Medulla oblongata (tissue), 1 donor: ENCODE measurements at regions not wholly inside any gene's neighbourhood (a gene's known extent, or its start where the extent isn't known, plus 50 kb on each side); places are given as distances from the start of the nearest gene placed in this dataset.

ENCODE experiments used
- DNase-seq: peaks from one replicate; pipeline ENCODE4 v3.0.0-alpha.2; 2015; ENCODE audit errors: extremely low spot score

DNA sequence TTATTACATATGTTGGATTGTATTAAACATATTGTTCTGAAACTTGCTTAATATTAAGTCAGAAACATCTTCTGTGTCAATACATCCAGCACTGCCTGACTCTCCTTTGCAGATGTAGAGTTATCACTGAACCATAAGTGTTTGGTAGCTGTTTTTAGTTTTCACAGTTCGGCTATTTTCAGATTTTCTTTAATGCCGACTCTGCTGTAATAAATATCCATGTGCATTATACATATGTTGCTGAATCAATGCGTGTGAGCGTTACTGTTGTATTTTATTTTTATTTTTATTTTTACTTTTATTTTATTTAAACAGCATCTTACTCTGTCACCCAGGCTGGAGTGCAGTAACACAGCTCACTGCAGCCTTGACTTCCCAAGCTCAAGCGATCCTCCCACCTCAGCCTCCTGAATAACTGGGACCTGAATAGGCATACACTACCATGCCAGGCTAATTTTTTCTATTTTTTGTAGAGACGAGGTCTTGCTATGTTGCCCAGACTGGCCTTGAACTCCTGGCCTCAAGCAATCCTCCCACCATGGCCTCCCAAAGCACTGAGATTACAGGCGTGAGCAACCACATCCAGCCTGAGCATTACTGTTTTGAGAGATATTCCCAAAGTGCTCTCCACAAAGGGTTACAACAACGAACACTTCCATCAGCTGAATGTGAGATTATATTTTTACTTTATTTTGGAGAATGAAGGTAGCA lies 50.7 kb upstream of the NOCT start:
- no peak for DNase-seq

DNA sequence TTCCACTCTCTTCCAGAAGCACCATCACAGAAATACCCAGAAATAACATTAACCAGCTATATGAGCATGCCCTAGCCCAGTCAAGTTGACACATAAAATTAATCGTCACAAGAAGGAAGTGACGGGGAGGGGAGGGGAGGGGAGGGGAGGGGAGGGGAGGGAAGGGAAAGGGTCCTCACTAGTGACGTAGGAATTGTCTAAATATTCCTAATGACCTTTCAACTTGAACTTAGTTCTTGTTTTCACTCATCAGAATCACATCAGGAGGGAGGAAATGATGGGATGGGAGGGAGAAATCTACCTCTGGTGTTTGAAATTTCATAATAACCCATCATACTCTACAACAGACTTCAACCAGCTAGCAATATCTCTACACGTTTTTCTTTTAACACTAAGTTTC lies 52.2 kb upstream of the NOCT start:
- DNase-seq = no peak

DNA sequence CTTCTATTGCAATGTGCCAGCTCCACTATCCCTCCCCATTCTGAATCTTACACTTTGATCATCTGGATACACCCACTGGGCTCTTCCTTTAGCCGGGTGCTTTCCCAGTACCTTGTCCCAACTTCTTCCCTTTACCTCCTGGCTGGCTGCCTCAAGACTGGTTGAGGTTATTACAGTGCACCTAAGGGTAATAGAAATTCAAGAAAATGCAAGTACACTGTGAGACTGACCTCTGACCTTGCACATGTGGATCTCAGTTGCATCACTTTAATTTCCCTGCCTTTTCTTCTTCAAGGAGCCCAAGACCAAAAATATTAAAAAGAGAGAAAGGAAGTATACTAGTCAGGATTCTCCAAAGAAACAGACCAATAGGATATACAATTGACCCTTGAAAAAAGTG lies 53.9 kb upstream of the NOCT start:
- no peak for DNase-seq

DNA sequence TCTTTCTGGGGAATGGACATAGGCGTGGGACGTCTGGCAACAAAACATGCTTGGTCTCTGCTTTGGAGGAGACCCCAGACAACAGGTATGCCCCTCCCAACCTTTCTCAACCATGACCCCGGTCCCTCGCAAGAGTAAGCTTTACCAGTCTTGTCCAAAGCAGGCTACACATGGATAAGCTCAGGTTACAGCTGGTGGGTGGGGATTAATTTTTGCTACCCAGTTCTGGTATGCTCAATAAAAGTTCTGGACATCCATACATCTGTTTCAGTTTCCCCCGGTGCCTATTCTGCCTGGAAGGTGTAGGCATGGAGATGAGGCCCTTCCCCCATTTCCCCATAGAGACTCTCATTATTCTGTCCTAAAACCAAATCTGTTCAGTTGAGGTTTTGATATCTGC lies 54.5 kb upstream of the NOCT start:
- no peak for DNase-seq

DNA sequence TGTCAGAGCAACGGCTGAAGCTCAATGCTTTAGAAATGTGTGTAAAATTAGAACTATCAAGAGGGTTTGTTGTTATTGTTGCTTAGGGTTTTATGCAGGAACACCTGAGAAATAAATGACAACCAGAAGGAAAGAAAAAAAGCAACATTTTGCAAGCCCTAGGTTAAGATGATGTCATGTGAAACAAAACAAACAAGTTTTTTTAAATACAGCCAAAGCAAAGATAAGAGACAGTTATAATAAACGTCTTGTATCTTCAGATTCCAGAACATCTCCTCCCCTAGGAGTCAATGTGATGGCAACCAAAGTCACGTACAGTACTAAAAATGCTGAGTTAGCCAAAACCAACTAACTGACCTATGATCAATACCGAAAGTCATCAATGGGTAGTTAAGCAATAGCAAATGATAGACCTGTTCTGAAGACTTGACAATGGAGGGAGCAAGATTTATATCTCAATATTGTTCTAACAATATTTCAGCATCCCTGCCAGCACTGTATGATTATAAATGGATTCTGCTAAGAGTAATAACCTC lies 55.3 kb upstream of the NOCT start:
- no peak for DNase-seq

DNA sequence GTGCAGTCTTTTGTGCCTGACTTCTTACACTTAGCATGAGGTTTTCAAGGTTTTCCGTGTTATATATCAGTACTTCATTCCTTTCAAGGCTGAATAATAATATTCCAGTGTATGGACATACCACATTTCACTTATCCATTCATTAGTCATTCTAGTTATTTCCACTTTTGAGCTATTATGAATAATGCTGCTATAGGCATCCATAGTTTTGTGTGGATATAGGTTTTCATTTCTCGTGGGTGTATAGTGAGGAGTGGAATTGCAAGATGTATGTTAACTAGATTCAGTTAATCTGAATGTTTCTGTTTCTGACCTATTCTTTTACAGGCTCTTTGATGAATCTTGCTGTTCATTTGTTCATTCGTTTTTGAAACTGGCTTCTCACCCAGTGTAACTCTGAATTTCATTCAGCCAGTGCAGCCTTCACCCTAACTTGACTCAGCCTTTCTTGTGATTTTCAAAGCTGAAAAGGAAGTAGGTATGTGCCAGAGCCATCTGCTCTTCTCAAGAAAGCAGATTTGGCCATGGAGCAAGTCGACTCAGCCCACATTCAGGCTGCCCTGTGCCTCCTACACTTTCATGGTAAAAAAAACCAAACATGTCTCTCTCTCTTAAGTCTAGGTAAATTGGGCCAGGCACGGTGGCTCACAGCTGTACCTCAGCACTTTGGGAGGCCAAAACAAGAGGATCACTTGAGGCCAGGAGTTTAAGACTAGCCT lies 56.3 kb upstream of the NOCT start:
- no peak for DNase-seq

DNA sequence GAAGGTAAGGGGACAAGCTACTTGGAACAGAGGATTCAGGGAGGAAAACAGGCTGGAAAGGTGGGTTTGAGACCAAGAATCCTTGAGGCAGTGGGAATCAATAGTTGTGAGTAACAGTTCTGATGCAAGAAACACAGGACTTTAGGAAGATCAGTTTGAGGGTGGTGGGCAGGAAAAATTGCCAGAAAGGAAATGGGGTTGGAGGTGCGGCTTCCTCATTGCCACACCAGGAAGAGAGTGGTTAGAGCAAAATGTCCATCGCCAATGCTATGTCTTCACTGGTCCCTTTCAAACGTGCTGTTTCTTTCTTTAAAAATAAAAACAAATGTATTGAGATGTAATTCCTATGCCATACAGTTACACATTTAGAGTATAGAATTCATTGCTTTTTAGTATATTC lies 57.1 kb upstream of the NOCT start:
- DNase-seq = no peak

DNA sequence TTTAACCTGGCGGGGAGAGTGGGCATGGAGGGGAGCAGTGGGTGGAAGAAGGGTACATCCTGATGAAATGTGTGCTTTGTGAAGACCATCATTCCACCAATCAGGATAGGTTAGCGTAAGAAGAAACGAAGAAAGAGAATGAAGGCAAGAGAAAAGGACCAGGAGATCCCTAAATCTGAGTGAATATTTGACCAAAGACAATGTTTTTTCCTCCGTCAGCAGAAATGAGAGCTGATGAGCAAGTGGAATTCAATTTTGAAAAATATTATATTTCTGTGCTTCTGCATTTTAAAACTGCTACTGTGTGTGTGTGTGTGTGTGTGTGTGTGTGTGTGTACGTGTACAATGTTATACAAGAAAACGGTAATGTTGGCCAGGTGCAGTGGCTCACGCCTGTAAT lies 58.3 kb upstream of the NOCT start:
- DNase-seq = no peak

DNA sequence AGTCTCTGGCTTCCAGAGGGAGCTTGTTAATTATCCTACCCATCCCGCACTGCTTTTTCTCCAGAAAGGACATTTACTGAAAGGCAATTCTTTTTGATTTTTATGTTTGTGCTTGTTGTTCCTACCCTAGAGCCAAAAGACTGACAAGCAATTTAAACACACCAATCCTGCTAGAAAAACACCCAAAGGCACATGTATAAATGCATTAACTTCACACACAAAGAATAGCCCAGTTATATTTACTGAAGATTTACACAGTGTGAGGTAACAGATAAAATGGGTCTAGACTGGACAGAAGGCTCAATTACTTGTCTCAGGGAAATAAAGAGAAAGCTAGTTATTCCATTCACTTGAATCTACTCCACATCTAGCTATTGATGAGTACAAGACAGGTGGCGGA lies 61.2 kb upstream of the NOCT start:
- DNase-seq = no peak

DNA sequence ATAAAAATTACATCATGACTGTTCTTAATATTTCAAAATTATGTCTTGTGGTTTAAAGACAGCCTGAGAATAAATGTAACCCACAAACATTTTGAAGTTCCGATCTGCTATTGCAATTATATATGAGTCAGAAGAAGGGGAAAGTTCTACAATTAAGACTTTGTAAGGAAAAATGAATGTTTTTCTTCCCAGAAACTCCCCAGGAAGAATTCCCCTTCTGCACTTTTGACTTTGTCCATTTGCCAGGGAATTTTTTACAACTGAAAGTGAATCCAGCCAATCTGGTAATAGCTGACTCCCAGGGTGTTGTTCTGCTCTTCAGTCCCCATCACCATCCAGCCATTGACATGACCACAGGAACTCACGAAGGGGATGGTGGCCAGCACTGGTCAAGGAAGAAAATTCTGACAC lies 61.6 kb upstream of the NOCT start:
- DNase-seq = no peak

DNA sequence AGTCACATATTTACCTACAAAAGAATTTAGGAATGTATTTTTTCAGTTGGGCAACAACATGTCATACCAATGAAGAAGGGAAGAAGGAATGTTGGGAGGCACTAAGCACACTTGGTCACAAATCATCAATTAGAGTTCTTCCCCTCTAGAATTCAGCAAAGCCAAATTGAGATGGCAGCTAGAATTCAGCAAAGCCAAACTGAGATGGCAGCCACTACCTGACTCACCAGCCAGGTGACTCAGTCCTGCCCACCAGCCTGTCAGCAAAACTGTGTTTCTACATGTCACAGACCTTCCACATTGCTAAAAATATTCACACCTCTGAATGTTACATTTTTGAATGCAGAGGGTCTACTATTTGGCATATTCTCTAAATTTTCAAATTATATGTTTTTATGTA lies 63.2 kb upstream of the NOCT start:
- no peak for DNase-seq

DNA sequence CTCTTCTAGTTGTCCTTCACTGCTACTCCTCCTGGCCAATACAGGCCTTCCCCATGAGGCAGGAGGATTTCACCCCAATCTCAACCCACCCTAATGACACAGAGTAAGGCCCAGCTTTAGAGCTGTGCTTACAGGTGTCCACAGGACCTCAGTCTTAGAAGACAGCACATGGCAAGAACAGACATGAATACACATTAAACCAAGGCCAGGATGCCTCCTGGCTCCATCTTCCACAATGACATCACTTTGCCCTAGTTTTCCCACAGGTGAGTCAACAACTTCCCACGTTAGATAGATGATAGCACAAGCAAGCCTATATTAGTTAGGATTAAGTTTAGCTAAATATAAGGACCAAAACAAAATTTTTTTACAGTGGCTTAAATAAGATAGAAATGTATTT lies 63.8 kb upstream of the NOCT start:
- no peak for DNase-seq

DNA sequence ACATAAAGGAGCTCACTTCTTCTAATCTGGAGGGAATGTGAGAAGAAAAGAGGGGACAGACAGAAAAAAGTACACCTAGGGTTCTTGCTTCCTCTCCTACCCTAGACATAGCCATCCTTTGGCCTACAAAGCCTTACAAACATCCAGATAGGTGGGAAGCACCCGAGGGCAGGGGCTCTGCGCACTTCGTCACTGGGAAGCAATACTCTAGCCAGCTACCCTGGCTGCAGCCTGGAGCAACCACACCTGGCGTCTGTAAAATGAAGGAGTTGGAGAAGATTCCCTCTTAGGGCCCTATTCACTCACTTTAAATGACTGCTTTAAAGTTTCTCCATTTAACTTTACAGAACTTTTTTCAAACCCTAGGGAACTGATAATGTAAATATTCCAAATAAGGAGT lies 65.7 kb upstream of the NOCT start:
- no peak for DNase-seq

DNA sequence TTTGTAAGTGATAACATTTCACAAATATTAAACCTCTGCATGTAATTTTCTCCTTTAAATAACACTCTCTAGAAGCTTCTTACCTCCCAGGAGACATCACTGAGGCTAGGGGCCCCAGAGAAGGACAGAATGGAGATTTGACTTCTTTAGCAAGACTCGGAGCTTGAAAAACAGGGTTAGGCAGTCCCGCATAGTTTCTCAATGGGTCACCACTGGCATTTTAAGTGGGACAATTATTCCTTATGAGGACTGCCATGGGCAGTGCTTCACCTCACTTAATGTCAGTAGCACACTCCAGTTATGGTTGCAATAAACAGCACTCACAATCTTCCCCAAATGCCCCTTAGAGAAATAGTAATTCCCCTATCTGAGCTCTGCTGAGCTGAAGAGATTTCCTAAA lies 66.7 kb upstream of the NOCT start:
- no peak for DNase-seq

DNA sequence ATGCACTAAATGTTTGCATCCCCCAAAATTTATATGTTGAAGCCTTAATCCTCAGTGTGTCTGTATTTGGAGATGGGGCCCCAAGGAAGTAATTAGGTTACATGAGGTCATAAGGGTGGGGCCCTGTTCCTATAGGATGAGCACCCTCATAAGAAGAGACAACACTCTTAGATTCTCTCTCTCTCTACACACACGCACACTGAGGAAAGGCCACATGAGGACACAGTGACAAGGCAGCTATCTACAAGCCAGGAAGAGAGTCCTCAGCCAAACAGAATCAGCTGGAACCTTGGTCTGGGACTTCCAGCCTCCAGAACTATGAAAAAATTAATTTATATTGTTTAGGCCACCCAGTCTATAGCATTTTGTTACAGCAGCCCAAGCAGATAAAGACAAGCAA lies 69.3 kb upstream of the NOCT start:
- no peak for DNase-seq

DNA sequence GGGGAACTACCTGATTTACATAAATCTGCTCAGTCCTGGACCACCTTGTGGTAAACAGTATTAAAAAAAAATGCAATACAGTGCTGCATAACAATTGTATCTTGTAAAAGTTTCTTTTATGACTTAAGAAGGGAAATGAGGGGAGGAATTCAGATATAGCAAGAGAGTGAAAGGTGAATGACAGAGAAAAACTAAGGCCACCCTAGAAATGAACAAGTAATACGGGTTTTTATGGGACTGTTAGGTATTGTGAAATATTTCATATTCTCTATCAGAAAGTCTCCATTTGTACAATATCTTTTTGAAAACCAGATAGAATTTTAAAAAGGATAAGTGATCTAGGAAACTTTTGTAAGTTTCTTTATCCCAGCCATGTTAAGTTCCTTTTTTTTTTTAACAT lies 69.7 kb upstream of the NOCT start:
- no peak for DNase-seq

DNA sequence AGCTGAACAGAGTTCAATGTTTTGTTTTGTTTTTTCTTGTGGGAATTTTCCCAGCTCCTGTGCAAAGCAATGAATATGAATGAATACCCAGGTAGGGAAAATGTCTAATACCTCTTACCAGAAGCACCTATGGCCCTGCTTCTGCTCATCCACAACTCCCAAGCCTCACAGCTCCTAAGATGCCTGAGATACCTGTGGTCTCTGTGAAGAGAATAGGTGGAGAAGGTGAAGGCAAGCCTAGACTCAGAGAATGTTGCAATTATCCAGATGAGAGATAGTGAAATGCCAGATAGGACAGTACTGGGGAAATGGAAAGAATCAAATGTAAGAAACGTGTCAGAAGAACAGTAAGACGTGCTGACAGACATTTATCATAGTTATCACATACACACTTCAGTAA lies 70.2 kb upstream of the NOCT start:
- no peak for DNase-seq

DNA sequence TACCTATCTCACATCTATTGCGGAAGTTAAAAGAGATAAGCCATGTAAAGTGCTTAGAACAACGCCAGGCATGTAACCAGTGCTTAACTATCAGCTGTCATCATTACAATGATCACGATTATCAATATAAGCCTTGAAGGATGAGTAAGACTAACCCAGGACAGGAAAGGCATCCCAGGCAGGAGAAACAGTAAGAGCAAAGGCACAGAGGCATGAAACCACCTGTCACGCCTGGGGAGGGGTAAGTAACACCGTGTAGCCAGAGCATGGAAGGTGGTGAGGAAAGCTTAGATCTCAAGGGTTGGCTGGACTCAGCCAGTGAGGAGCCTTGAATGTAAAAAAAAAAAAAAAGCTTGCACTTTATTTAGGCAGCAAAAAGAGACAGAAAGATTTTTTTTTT lies 71.7 kb upstream of the NOCT start:
- DNase-seq = no peak

DNA sequence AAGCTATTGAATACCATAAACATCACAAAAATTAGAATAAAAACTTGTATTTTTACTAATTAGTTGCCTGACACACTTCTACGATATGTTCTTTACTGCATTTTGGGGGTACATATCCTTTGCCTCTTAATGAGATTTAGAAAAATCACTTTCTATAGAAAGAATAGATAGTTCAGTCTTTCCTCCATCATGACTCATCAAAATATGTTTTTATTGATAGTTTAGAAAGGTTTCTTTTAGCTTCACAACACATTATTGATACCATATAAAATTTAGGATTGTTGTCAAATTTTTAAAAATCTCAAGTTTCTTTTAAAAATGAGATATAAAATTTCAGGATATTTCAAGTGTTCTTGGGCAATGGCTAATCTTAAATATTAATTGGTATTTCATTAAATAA lies 74.5 kb upstream of the NOCT start:
- DNase-seq = no peak

DNA sequence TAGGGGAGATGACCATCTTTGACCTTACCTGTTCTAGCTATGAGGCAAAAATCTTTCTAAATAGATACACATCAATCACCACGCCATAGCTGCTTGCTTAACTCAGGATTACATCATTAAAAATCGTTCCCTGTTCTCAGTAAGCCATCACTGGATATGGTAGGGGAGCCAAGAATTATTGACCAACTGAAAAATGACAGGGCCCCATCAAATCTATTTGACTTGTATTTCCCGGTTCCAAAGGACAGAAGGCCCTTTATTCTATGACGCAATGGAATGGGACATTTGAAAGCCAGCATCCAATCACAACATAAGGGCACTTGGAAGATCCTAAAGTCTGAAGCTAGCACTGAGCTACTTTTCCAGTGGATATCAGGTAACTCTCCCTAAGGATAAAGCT lies 75.6 kb upstream of the NOCT start:
- DNase-seq = no peak

DNA sequence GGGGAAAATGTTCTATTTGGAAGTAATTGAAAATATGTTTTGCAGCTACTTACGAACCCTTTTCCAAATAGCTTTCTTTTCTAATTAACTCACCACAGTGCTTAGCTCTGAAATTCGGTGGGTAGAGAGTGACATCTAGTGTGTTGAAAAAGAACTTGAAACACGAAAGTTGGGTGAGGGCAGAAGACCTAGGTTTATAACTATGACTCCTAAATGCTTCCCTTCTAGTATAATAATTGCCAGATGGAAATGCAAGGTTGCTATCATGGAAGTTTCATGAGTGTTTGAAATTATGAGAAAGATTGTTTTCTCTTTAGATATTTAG lies 77.3 kb upstream of the NOCT start:
- peak; percentile 74 for DNase-seq

DNA sequence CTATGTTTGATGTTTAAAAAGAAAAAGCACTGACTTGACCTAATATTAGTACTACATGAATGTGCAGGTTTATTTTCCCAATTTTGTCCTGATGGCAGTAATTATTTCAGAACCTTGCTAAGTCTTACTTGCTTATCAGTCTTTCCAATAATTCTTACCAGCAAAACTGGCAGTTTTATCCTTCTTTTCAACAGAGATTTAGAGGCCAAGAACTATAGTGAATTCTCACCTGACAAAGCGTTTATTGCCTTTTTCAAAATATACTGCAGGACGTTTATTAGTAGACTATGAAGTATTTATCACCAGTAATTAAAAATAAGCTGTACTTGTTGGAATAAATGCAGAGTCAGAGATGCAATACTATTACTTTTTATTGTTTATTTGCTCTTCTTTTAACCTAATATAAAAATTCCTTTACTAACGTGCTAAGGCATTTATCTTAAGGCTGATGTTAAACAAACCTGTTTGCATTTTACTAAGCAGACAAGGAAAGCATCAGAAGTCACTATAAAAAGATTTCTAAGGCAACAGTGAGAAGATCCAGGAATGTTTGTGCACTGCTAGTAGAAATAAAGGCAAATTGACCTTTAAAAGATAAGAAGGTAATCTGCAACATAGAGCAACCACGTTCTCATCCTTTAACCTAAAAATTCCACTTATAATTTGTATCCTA lies 80.3 kb upstream of the NOCT start:
- no peak for DNase-seq

DNA sequence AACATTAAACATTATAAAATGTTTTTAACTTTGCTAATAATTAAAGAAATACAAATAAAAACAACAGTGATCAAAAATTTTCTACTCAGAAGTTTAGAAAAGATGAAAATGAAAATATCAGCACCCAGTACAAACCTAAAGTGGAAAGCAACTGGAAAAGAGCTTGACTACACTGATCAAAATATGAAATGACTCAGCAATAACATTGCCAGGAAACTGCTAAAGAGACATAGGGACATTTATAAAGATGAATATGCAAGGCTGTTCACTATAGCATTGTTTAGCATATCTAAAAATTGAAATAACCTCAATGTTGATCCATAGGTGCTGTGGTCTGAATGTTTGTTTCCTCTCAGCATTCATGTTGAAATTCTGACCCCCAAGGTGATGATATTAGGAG lies 88.5 kb upstream of the NOCT start:
- DNase-seq = no peak
